Body of pancreas (tissue), 4 donors: ENCODE measurements at regions not wholly inside any gene's neighbourhood (a gene's known extent, or its start where the extent isn't known, plus 50 kb on each side); places are given as distances from the start of the nearest gene placed in this dataset.

Experiments
- ATAC-seq: fragments of 150-250 bp; one replicate; pipeline ENCODE4 v1.9.1; 2016
- DNase-seq, 4 donors: peaks; one replicate each; pipeline ENCODE4 v3.0.0-alpha.2; 2019
- H3K27ac ChIP-seq, 4 donors: fragments of 200-600 bp; sonication (generic); 1 replicate in 3 of 4; 2 replicates in 1 of 4; pipeline versions ENCODE4 v1.5.1 to v1.6.1; 2016 to 2019; ENCODE audit warnings: mild to moderate bottlenecking in 1 of 4, mixed read lengths in 1 of 4, moderate library complexity in 1 of 4
- H3K27me3 ChIP-seq, 2 donors: fragments of 200-600 bp; sonication (generic); one replicate each; pipeline ENCODE4 v1.6.0; 2016; ENCODE audit warnings: mild to moderate bottlenecking in 1 of 2
- H3K36me3 ChIP-seq, 2 donors: fragments of 200-600 bp; sonication (generic); replicated peaks in 1 of 2; 2 replicates each; pipeline ENCODE4 v1.5.1; 2016; ENCODE audit warnings: low read depth in 2 of 2; ENCODE audit not compliant: insufficient read depth in 1 of 2
- H3K4me1 ChIP-seq: fragments of 200-600 bp; sonication (generic); one replicate; pipeline ENCODE4 v1.6.0; 2016
- H3K4me3 ChIP-seq, 2 donors: fragments of 200-600 bp; sonication (generic); 1 replicate in 1 of 2; 2 replicates in 1 of 2; pipeline ENCODE4 v1.5.1; 2016 to 2019
- H3K9me3 ChIP-seq, 3 donors: fragments of 200-600 bp; sonication (generic); 1 replicate in 2 of 3; 2 replicates in 1 of 3; pipeline ENCODE4 v1.5.1; 2016
- POLR2A ChIP-seq, 3 donors: fragments of 450-650 bp; IDR thresholded peaks; one replicate each; pipeline ENCODE4 v1.6.1; 2016; ENCODE audit warnings: antibody characterized with exemption in 3 of 3, mild to moderate bottlenecking in 2 of 3
- WGBS, 2 donors: methylation state at CpG; one replicate each; pipeline ENCODE4 v1.1.5; 2017; 5-methylcytosine and 5-hydroxymethylcytosine counted together
- intact Hi-C: fragments of 100-400 bp; cut with DNase I; formaldehyde crosslinking; loops from one replicate; pipeline ENCODE4 v1.15.1; 2023
- TF ChIP-seq, protein P1 (sequence below), 7 experiments: fragments of 450-650 bp in 4 of 7; fragments of 200-600 bp in 3 of 7; sonication (generic) in 3 of 7; IDR thresholded peaks; one replicate each; pipeline ENCODE4 v1.5.1; 2016 to 2019; ENCODE audit warnings: antibody characterized with exemption in 7 of 7

DNA sequence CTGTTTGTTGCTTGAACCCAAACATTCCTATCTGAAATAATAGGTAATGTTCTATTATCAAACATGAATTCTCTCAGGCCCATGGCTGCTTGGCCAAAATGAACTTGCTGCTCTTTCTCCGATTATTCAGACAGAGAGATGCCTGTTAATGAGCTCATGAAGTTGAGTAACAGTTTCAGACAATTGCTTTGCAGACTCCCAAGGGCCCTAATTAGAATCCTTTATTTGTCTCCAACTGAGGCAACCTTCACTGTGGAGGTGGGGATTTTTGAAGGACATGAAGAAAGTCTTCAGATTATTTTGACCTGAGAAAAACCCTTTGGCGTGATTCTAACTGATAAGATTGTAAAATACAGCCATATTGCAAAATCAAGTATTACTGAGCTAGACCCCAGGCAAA is 466.7 kb downstream of the NFIB start:
- 59 to 62% methylated on average over 2 of the region's 2 CpGs for WGBS, 2 donors
- no peak for DNase-seq
- H3K9me3 ChIP-seq: no peaks in the 10 kb centered on the region
- ATAC-seq: no peak
- H3K27me3 ChIP-seq: no peaks in the 10 kb centered on the region
- no peaks in the 10 kb centered on the region for H3K36me3 ChIP-seq
- H3K4me1 ChIP-seq: no peaks in the 10 kb centered on the region
- TF ChIP-seq, protein P1, sequence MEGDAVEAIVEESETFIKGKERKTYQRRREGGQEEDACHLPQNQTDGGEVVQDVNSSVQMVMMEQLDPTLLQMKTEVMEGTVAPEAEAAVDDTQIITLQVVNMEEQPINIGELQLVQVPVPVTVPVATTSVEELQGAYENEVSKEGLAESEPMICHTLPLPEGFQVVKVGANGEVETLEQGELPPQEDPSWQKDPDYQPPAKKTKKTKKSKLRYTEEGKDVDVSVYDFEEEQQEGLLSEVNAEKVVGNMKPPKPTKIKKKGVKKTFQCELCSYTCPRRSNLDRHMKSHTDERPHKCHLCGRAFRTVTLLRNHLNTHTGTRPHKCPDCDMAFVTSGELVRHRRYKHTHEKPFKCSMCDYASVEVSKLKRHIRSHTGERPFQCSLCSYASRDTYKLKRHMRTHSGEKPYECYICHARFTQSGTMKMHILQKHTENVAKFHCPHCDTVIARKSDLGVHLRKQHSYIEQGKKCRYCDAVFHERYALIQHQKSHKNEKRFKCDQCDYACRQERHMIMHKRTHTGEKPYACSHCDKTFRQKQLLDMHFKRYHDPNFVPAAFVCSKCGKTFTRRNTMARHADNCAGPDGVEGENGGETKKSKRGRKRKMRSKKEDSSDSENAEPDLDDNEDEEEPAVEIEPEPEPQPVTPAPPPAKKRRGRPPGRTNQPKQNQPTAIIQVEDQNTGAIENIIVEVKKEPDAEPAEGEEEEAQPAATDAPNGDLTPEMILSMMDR (IDR thresholded peaks at IDR 0.05): no peak
- TF ChIP-seq POLR2A (IDR thresholded peaks at IDR 0.05): no peak
- no peak overlapping the region for H3K27ac ChIP-seq
- no peak overlapping the region for H3K4me3 ChIP-seq
- intact Hi-C loops: no loop called here

DNA sequence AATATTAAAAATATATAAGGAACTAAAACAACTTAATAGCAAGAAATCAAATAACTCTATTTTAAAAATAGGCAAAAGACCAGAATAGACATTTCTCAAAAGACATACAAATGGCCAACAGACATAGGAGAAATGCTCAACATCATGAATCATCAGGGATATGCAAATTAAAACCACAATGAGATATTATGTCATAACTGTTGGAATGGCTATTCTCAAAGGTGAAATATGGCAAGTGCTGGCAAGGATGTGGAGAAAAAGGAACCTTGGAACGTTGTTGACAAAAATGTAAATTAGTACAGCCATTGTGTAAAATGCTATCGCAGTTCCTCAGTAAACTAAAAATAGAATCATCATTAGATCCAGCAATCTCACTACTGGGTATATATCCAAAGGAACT is 468.5 kb downstream of the NFIB start:
- H3K4me1 ChIP-seq: no peaks in the 10 kb centered on the region
- ATAC-seq (no peak), DNase-seq (no peak)
- 69 to 70% methylated on average over 2 of the region's 2 CpGs for WGBS, 2 donors
- no peak overlapping the region for H3K27ac ChIP-seq
- TF ChIP-seq, protein P1 (IDR thresholded peaks at IDR 0.05): no peak
- no peak for TF ChIP-seq POLR2A (IDR thresholded peaks at IDR 0.05)
- intact Hi-C loops: no loop called here
- H3K27me3 ChIP-seq: no peaks in the 10 kb centered on the region
- no peaks in the 10 kb centered on the region for H3K36me3 ChIP-seq
- no peak overlapping the region for H3K4me3 ChIP-seq
- H3K9me3 ChIP-seq: no peaks in the 10 kb centered on the region

DNA sequence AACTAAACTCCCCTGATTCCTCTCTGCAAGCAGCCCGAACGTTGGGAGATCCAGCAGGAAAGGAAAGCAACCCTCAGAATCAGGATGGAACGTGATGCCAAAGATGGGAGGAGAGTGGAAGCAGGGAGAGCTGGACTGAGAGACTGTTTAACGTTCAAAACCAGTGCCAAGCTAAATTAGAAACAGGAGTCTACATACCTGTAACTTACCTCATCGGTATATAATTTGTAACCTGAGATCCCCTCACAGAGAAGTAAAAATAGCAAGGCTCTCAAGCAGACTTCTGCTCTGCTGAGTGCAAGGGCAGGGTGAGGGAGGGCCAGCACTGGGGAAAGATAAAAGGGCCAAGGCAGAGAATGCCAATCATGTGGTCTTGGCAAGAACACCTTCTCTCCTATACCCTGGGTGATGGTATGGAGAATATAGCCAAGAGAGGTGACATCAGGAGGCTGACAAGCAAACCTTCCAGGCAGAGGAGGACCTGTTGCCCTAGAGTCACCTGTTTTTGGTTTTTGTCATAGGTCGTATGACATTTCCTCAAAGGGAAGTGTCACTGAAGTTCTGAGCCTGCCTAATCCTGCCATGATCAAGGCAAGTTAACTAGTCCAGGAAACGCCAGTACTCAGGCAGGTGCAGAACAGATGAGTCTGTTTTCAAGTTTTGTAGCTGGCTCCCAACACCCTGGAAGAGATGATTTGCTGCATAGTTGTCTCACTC is 472.0 kb downstream of the NFIB start:
- no peak for ATAC-seq

DNA sequence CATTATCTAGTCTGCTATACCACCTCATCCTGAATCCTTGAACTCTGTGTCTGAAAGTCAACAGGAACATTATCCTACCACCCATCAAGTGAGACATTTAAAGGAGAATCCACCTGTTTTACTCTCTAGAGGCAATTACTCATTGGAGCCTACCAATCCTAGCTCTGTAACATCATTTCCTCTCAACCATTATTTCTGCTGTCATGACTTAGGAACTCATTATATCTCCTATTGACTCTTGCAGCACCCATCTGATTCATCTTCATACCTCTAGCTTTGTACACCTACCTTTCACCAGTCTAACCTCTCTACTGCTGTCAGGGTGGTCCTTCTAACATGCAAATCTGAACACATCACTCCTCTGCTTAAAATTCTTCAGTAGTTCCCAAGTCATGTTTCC is 481.5 kb downstream of the NFIB start:
- Histone ChIP-seq H3K27ac (no peak overlapping the region), H3K4me3 (no peak overlapping the region), H3K36me3 (no peaks in the 10 kb centered on the region), H3K4me1 (no peaks in the 10 kb centered on the region), H3K9me3 (peaks cover 0 to 13% (median 0%) of the 10 kb centered on the region in 3 donors), H3K27me3 (no peaks in the 10 kb centered on the region)
- intact Hi-C loops: no loop called here
- ATAC-seq (no peak), DNase-seq (no peak)
- TF ChIP-seq POLR2A (IDR thresholded peaks at IDR 0.05): no peak
- TF ChIP-seq, protein P1 (IDR thresholded peaks at IDR 0.05): no peak

More for the DNA sequence above, 472.0 kb downstream of the NFIB start:
- no peak for DNase-seq
- intact Hi-C loops: no loop called here
- no peak overlapping the region for H3K27ac ChIP-seq
- no peaks in the 10 kb centered on the region for H3K9me3 ChIP-seq
- no peaks in the 10 kb centered on the region for H3K4me1 ChIP-seq
- no peaks in the 10 kb centered on the region for H3K27me3 ChIP-seq
- no peaks in the 10 kb centered on the region for H3K36me3 ChIP-seq
- TF ChIP-seq, protein P1 (IDR thresholded peaks at IDR 0.05): no peak
- TF ChIP-seq POLR2A (IDR thresholded peaks at IDR 0.05): no peak
- no peak overlapping the region for H3K4me3 ChIP-seq
- WGBS, 2 donors: 28 to 40% methylated on average over 7 of the region's 7 CpGs

DNA sequence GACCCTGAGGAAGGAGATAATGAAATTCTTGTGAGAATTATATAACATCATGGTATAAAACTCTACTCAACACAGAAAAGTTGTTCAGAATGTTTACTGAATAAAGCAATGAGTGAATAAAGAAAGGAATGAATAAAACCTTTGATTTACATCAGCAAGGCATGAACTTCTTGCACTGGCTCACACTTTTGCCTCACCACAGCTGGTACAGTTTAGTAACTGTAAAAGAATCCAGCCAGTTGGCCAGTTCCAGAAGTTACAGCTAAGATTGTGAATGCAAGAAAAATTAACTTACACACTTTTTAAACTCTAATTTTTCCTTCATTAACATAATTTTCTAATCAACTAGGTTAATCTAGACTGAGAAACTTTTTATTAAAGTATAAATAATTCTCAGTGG is 490.9 kb downstream of the NFIB start:
- no peak for ATAC-seq
- H3K27ac ChIP-seq: no peak overlapping the region
- no peak for DNase-seq
- H3K4me1 ChIP-seq: no peaks in the 10 kb centered on the region
- intact Hi-C loops: no loop called here
- no peaks in the 10 kb centered on the region for H3K27me3 ChIP-seq
- no peaks in the 10 kb centered on the region for H3K9me3 ChIP-seq
- H3K36me3 ChIP-seq: no peaks in the 10 kb centered on the region
- TF ChIP-seq, protein P1 (IDR thresholded peaks at IDR 0.05): no peak
- no peak for TF ChIP-seq POLR2A (IDR thresholded peaks at IDR 0.05)
- no peak overlapping the region for H3K4me3 ChIP-seq
